ENCODE measurements at regions not wholly inside any gene's neighbourhood (a gene's known extent, or its start where the extent isn't known, plus 50 kb on each side); places are given as distances from the start of the nearest gene placed in this dataset.

- ChIA-PET POLR2A (interaction anchor here (0.9 kb wide), 1 partner anchor 96 kb away, joined by 3 read pairs; the partner anchor contains the start of gene ZFP36L2), CTCF (no interaction called here)
- Histone ChIP-seq H3K4me3 (ENCODE audit: low read depth, low read length) (no peak overlapping the region), H3K27ac (ENCODE audit: low read depth, low read length) (no peak overlapping the region), H3K9me3 (ENCODE audit: control insufficient read depth, insufficient read depth, low read length) (peaks cover 5% of the 10 kb centered on the region; the same call in 1 of the 2 replicates), H3K27me3 (ENCODE audit: control insufficient read depth, insufficient read depth, low read length) (no peaks in the 10 kb centered on the region)
- no peak for TF ChIP-seq CTCF (IDR thresholded peaks at IDR 0.05; ENCODE audit: low read depth, low read length)
- DNase-seq (ENCODE audit: low read depth, low spot score): no peak
Observed at GRCh38 chr2:43130548-43130875, 95.9 kb downstream of the ZFP36L2 start.

- H3K27me3 ChIP-seq (ENCODE audit: control insufficient read depth, insufficient read depth, low read length): no peaks in the 10 kb centered on the region
- ChIA-PET CTCF (interaction anchor here (0.9 kb wide), 1 partner anchor 93 kb away, joined by 3 read pairs; no protein-coding TSS in a partner anchor), POLR2A (interaction anchor here (0.8 kb wide), 1 partner anchor 19 kb away, joined by 3 read pairs; no protein-coding TSS in a partner anchor)
- no peak overlapping the region for H3K27ac ChIP-seq (ENCODE audit: low read depth, low read length)
- H3K9me3 ChIP-seq (ENCODE audit: control insufficient read depth, insufficient read depth, low read length): peaks cover 5% of the 10 kb centered on the region; the same call in 1 of the 2 replicates
- H3K4me3 ChIP-seq (ENCODE audit: low read depth, low read length): no peak overlapping the region
- no peak for TF ChIP-seq CTCF (IDR thresholded peaks at IDR 0.05; ENCODE audit: low read depth, low read length)
- no peak for DNase-seq (ENCODE audit: low read depth, low spot score)
Observed at GRCh38 chr2:43129676-43130547, 96.5 kb downstream of the ZFP36L2 start.

- POLR2A ChIA-PET: no interaction called here
- DNase-seq (ENCODE audit: low read depth, low spot score): no peak
- Histone ChIP-seq H3K9me3 (ENCODE audit: control insufficient read depth, insufficient read depth, low read length) (peaks cover 5% of the 10 kb centered on the region; the same call in 1 of the 2 replicates), H3K4me3 (ENCODE audit: low read depth, low read length) (no peak overlapping the region), H3K27ac (ENCODE audit: low read depth, low read length) (no peak overlapping the region), H3K27me3 (ENCODE audit: control insufficient read depth, insufficient read depth, low read length) (no peaks in the 10 kb centered on the region)
- no peak for TF ChIP-seq CTCF (IDR thresholded peaks at IDR 0.05; ENCODE audit: low read depth, low read length)
- CTCF ChIA-PET: no interaction called here
Observed at GRCh38 chr2:43128559-43128955, 97.8 kb downstream of the ZFP36L2 start.

GRCh38 chr2:43127941-43128558 is 98.4 kb downstream of the ZFP36L2 start:
- no peak overlapping the region for H3K4me3 ChIP-seq (ENCODE audit: low read depth, low read length)
- CTCF ChIA-PET: no interaction called here
- no peak for TF ChIP-seq CTCF (IDR thresholded peaks at IDR 0.05; ENCODE audit: low read depth, low read length)
- no peak for DNase-seq (ENCODE audit: low read depth, low spot score)
- H3K9me3 ChIP-seq (ENCODE audit: control insufficient read depth, insufficient read depth, low read length): peaks cover 5% of the 10 kb centered on the region; the same call in 1 of the 2 replicates
- no peak overlapping the region for H3K27ac ChIP-seq (ENCODE audit: low read depth, low read length)
- POLR2A ChIA-PET: no interaction called here
- H3K27me3 ChIP-seq (ENCODE audit: control insufficient read depth, insufficient read depth, low read length): no peaks in the 10 kb centered on the region

Data from AG04450 (cell line).